ENCODE measurements at regions not wholly inside any gene's neighbourhood (a gene's known extent, or its start where the extent isn't known, plus 50 kb on each side); places are given as distances from the start of the nearest gene placed in this dataset.

- FAIRE-seq (no peak), ATAC-seq (no peak), DNase-seq (ENCODE audit: low spot score) (no peak)
- H3K4me3 ChIP-seq (replicated peaks in 1 of 3; ENCODE audit: insufficient read depth in 1 of 3, low read depth in 2 of 3, low read length in 3 of 3), result no peak overlapping the region
- H3K4me1 ChIP-seq (ENCODE audit: insufficient read depth, low read length), result no peaks in the 10 kb centered on the region
- H3K9me3 ChIP-seq (ENCODE audit: low read length), result peaks cover 7% of the 10 kb centered on the region; the same call in 1 of the 2 replicates
- no peak overlapping the region for H3K9ac ChIP-seq (ENCODE audit: insufficient read depth, low read depth, low read length)
- ChIA-PET POLR2A (no interaction called here), CTCF (ENCODE audit: low intra/inter-chr PET ratio, low total read pairs) (no interaction called here)
- in situ Hi-C loops (cut with HindIII; ENCODE audit: extremely low pct_ligation_motif_present, low pct_unique_long_range_greater_than_20kb), result loop anchor here (10.0 kb wide), 1 partner anchor 783 kb away; no protein-coding TSS in a partner anchor
- no peak overlapping the region for H3K4me2 ChIP-seq (ENCODE audit: low read depth, low read length)
- H3K27me3 ChIP-seq (ENCODE audit: control insufficient read depth in 1 of 2, insufficient read depth in 2 of 2, low read length in 2 of 2), result peaks cover 5 to 24% of the 10 kb centered on the region in 2 experiments; a peak in 3 of 5 replicates
- H3K27ac ChIP-seq (ENCODE audit: extremely low read length, insufficient read depth, low read length), result no peak overlapping the region
- H2AFZ ChIP-seq (ENCODE audit: low read length), result no peak overlapping the region
- no peaks in the 10 kb centered on the region for H3K36me3 ChIP-seq (replicated peaks in 1 of 2; ENCODE audit: control insufficient read depth in 1 of 2, insufficient read depth in 2 of 2, low read length in 2 of 2)
- intact Hi-C loops (cut with micrococcal nuclease; ENCODE audit: unreplicated experiment), result no loop called here
- no peaks in the 10 kb centered on the region for H4K20me1 ChIP-seq (ENCODE audit: insufficient read depth, low read length)
- WGBS (ENCODE audit: low lambda C conversion rate), result 61% methylated on average over 6 of the region's 6 CpGs
- no peaks in the 10 kb centered on the region for H3K79me2 ChIP-seq (ENCODE audit: insufficient read depth, low read length)
- no TSS peak for BruUV-seq (replicated peaks)
- TF ChIP-seq TOPORS (CRISPR knock-in tag; IDR thresholded peaks at IDR 0.05) (no peak), ZNF569 (CRISPR knock-in tag; IDR thresholded peaks at IDR 0.05; ENCODE audit: borderline replicate concordance) (no peak), ZNF329 (CRISPR knock-in tag; IDR thresholded peaks at IDR 0.05; ENCODE audit: low read depth) (no peak), JDP2 (CRISPR knock-in tag; IDR thresholded peaks at IDR 0.05; ENCODE audit: borderline replicate concordance) (no peak), IRF2 (CRISPR knock-in tag; IDR thresholded peaks at IDR 0.05) (no peak), ATAD3A (CRISPR knock-in tag; IDR thresholded peaks at IDR 0.05) (no peak), HNF4A (CRISPR knock-in tag; IDR thresholded peaks at IDR 0.05) (no peak), ZNF430 (CRISPR knock-in tag; IDR thresholded peaks at IDR 0.05) (no peak), SNAPC2 (CRISPR knock-in tag; IDR thresholded peaks at IDR 0.05) (no peak), MTF2 (CRISPR knock-in tag; IDR thresholded peaks at IDR 0.05; ENCODE audit: borderline replicate concordance) (no peak), ZNF839 (CRISPR knock-in tag; IDR thresholded peaks at IDR 0.05; ENCODE audit: borderline replicate concordance) (no peak), CEBPB (IDR thresholded peaks at IDR 0.05; ENCODE audit: borderline replicate concordance, low read depth, low read length) (no peak), ZNF7 (CRISPR knock-in tag; IDR thresholded peaks at IDR 0.05) (no peak), ZNF281 (CRISPR knock-in tag; IDR thresholded peaks at IDR 0.05; ENCODE audit: borderline replicate concordance) (no peak), ZFP90 (CRISPR knock-in tag; IDR thresholded peaks at IDR 0.05; ENCODE audit: borderline replicate concordance) (no peak), TBL1XR1 (IDR thresholded peaks at IDR 0.05; ENCODE audit: borderline replicate concordance, low read length, partially characterized antibody) (no peak), SRSF9 (IDR thresholded peaks at IDR 0.05; ENCODE audit: borderline replicate concordance, insufficient read depth, low read depth, low read length, poor library complexity, severe bottlenecking) (no peak)
- TF ChIP-seq, protein P1, sequence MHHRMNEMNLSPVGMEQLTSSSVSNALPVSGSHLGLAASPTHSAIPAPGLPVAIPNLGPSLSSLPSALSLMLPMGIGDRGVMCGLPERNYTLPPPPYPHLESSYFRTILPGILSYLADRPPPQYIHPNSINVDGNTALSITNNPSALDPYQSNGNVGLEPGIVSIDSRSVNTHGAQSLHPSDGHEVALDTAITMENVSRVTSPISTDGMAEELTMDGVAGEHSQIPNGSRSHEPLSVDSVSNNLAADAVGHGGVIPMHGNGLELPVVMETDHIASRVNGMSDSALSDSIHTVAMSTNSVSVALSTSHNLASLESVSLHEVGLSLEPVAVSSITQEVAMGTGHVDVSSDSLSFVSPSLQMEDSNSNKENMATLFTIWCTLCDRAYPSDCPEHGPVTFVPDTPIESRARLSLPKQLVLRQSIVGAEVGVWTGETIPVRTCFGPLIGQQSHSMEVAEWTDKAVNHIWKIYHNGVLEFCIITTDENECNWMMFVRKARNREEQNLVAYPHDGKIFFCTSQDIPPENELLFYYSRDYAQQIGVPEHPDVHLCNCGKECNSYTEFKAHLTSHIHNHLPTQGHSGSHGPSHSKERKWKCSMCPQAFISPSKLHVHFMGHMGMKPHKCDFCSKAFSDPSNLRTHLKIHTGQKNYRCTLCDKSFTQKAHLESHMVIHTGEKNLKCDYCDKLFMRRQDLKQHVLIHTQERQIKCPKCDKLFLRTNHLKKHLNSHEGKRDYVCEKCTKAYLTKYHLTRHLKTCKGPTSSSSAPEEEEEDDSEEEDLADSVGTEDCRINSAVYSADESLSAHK (CRISPR knock-in tag; IDR thresholded peaks at IDR 0.05; ENCODE audit: borderline replicate concordance), result no peak
- TF ChIP-seq, protein P2, sequence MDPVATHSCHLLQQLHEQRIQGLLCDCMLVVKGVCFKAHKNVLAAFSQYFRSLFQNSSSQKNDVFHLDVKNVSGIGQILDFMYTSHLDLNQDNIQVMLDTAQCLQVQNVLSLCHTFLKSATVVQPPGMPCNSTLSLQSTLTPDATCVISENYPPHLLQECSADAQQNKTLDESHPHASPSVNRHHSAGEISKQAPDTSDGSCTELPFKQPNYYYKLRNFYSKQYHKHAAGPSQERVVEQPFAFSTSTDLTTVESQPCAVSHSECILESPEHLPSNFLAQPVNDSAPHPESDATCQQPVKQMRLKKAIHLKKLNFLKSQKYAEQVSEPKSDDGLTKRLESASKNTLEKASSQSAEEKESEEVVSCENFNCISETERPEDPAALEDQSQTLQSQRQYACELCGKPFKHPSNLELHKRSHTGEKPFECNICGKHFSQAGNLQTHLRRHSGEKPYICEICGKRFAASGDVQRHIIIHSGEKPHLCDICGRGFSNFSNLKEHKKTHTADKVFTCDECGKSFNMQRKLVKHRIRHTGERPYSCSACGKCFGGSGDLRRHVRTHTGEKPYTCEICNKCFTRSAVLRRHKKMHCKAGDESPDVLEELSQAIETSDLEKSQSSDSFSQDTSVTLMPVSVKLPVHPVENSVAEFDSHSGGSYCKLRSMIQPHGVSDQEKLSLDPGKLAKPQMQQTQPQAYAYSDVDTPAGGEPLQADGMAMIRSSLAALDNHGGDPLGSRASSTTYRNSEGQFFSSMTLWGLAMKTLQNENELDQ (CRISPR knock-in tag; IDR thresholded peaks at IDR 0.05; ENCODE audit: borderline replicate concordance), result no peak
These were observed 119.3 kb upstream of the RALGAPA2 start for GRCh38 chr20:20831794-20832193.
